ENCODE measurements at regions not wholly inside any gene's neighbourhood (a gene's known extent, or its start where the extent isn't known, plus 50 kb on each side); places are given as distances from the start of the nearest gene placed in this dataset.

DNA sequence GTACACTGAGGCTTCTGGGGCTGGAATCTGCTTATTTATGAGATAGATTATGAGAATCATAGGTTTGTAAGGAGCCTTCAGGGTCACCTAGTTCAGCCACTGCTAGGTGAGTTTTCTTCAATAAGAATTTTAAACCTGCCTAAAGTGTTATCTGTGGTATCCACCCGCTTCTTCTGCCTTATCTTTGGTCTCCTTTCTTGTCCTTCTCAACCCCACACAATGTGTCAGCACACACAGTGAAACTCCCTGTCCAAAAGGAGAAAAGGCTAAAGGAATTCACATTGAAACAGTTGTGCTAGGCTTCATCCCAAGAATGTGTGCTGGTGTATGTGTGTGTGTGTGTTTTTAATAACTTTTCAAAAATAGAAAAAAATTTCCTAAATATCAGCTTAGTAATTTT lies 259.3 kb upstream of the BTG1 start:
- TF ChIP-seq, protein P1, sequence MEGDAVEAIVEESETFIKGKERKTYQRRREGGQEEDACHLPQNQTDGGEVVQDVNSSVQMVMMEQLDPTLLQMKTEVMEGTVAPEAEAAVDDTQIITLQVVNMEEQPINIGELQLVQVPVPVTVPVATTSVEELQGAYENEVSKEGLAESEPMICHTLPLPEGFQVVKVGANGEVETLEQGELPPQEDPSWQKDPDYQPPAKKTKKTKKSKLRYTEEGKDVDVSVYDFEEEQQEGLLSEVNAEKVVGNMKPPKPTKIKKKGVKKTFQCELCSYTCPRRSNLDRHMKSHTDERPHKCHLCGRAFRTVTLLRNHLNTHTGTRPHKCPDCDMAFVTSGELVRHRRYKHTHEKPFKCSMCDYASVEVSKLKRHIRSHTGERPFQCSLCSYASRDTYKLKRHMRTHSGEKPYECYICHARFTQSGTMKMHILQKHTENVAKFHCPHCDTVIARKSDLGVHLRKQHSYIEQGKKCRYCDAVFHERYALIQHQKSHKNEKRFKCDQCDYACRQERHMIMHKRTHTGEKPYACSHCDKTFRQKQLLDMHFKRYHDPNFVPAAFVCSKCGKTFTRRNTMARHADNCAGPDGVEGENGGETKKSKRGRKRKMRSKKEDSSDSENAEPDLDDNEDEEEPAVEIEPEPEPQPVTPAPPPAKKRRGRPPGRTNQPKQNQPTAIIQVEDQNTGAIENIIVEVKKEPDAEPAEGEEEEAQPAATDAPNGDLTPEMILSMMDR (IDR thresholded peaks at IDR 0.05 in 2 of 3, conservative IDR thresholded peaks at IDR 0.05 in 1 of 3; ENCODE audit: control insufficient read depth in 2 of 3, extremely low read depth in 1 of 3, insufficient read depth in 1 of 3, low read depth in 3 of 3, low read length in 3 of 3) = no peak
- TF ChIP-seq CBX5 (IDR thresholded peaks at IDR 0.05; ENCODE audit: low read depth) (no peak), POLR2A (IDR thresholded peaks at IDR 0.05; ENCODE audit: low read depth, low read length) (no peak)

All from GM12878 (cell line).